ENCODE measurements at regions not wholly inside any gene's neighbourhood (a gene's known extent, or its start where the extent isn't known, plus 50 kb on each side); places are given as distances from the start of the nearest gene placed in this dataset.

DNA sequence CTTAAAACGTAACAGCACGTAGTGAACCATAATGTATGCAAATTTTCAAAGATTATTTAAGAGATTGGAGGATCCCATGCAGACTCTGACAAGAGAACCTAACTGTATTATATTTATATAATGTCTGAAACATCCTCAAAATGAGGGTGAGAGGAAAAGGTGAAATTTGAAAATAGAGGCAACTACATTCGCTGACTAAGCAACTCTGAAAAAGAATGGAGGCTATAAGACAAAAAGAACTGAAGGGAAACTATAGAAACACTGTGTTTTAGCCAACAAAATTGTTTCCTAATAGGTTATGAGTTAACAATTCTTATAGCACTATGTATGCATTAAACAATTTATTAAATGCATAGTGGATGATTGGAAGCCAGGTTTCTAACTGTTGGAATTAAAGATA is 648.0 kb downstream of the UBE2NL start:
- TF ChIP-seq CTCF (IDR thresholded peaks at IDR 0.05; ENCODE audit: insufficient read depth, low read depth, low read length) (no peak), EZH2 (IDR thresholded peaks at IDR 0.05; ENCODE audit: insufficient read depth, low read length) (no peak)
